ENCODE measurements at regions not wholly inside any gene's neighbourhood (a gene's known extent, or its start where the extent isn't known, plus 50 kb on each side); places are given as distances from the start of the nearest gene placed in this dataset.
"Not testable (repeated sequence)": the region's sequence is repeated elsewhere in the genome, so short reads cannot be mapped to it uniquely, and the experiment has no call there.

DNA sequence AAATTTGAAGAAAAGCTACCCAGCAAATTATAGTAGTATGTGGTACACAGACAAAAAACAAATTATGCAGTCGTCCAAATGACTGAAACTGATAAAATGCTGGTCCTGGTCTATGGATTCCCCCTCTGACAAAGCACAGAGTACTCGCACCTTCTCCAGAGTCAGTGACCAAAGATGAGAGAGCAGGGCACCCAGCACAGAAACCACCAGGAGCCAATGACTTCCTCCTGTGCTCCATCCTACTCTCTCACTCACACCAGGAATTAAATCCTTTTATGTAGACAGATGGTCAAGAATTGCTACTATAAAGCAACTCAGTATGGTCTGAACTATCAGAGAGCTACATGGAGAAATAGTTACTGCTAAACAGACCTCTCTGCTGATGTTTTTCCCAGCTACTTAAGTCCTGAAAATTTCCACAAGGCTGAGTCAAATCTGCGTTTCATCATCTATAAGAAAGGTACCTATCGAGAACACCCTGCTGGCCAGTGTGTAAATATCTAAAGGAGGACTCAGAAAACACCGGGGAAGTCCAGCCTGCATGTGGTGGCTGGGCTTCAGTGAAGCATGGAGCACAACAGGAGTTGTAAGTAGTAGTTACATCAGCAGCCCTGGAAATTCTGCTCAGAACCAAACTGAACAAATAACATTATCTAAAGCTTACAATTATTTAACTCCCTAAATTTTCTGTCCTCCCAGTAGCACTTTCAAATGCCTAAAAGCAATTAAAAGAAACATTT lies 84.5 kb upstream of the FBXO28 start:
- TF ChIP-seq, protein P1, sequence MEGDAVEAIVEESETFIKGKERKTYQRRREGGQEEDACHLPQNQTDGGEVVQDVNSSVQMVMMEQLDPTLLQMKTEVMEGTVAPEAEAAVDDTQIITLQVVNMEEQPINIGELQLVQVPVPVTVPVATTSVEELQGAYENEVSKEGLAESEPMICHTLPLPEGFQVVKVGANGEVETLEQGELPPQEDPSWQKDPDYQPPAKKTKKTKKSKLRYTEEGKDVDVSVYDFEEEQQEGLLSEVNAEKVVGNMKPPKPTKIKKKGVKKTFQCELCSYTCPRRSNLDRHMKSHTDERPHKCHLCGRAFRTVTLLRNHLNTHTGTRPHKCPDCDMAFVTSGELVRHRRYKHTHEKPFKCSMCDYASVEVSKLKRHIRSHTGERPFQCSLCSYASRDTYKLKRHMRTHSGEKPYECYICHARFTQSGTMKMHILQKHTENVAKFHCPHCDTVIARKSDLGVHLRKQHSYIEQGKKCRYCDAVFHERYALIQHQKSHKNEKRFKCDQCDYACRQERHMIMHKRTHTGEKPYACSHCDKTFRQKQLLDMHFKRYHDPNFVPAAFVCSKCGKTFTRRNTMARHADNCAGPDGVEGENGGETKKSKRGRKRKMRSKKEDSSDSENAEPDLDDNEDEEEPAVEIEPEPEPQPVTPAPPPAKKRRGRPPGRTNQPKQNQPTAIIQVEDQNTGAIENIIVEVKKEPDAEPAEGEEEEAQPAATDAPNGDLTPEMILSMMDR (IDR thresholded peaks at IDR 0.05): not testable (repeated sequence)
- not testable (repeated sequence) for TF ChIP-seq POLR2A (IDR thresholded peaks at IDR 0.05)

Measured in ovary (tissue), 3 donors.